Testis (tissue), 2 donors: ENCODE measurements at regions not wholly inside any gene's neighbourhood (a gene's known extent, or its start where the extent isn't known, plus 50 kb on each side); places are given as distances from the start of the nearest gene placed in this dataset.

Source experiments
- CTCF ChIP-seq, 3 experiments: fragments of 450-650 bp in 2 of 3; fragments of 200-600 bp in 1 of 3; sonication (generic) in 1 of 3; IDR thresholded peaks; one replicate each; pipeline ENCODE4 v1.5.1; 2016 to 2019; ENCODE audit warnings: antibody characterized with exemption in 3 of 3, mild to moderate bottlenecking in 2 of 3, moderate library complexity in 1 of 3
- POLR2A ChIP-seq: fragments of 450-650 bp; IDR thresholded peaks from one replicate; pipeline ENCODE4 v1.6.1; 2017; ENCODE audit warnings: antibody characterized with exemption, mild to moderate bottlenecking, moderate library complexity

GRCh38 chr15:72838311-72838731 lies 54.8 kb upstream of the ADPGK start:
- TF ChIP-seq POLR2A (no peak), CTCF (IDR thresholded peaks at IDR 0.05) (no peak)
